Dermis blood vessel endothelial cell (primary cell): ENCODE measurements at regions not wholly inside any gene's neighbourhood (a gene's known extent, or its start where the extent isn't known, plus 50 kb on each side); places are given as distances from the start of the nearest gene placed in this dataset.
"Not testable (repeated sequence)": the region's sequence is repeated elsewhere in the genome, so short reads cannot be mapped to it uniquely, and the experiment has no call there.

Experiments used
- DNase-seq: peaks from one replicate; pipeline ENCODE4 v3.0.0; 2010

DNA sequence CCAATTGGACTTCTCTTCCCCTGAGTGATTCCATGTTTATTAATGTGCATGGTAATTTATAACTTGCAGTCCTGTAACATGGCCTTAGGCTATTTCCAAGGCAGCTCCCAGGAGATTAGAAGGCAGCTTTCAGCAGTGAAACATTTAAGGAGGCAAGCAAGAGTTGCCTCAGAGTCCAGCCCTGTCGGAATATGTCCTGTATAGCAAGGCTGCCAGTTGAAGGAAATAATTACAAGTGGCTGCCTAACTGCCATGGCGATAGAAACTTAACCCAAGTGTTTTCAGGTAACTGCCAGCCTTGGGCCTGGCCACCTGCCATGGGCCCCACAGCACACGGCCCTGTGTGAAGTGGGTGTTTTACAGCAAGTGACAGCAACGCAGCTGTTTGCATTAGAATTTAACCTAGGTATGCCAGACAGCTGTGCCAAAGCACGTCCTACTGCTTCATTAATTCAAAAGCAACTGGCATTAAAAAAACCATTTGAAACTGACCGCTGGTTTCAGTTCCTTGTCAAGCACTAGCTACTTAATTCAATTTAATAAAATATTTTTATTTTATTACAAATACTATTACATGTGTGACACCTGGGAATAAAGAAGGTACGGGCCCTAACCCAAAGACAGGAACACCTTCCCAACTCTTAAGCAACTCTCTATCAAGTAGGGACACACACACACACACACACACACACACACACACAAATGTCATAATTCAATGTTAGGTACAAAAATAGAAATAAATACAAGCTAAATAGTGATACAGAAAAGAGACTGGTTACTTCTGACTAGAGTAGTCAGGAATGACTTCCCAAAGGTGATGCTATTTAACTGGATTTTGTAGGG lies 151.8 kb upstream of the HEY2 start:
- DNase-seq, result no peak

DNA sequence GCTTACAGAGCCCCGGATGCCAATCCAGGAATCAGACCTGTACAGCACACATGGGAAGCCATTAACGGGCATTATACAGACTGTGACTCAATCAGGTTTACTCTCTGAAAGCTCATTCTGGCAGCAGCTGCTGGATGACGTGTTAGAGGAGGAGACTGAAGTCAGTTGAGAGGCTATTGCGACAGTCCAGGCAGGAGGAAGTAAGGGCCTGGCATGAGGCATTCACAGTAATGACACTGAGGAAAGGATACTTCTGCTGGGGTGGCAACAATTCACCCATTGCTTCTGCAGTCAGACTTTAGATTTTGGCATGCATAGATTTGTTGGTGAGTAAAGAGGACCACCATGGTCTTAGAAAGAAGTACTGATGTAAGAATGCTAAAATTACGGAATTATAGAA lies 151.0 kb upstream of the HEY2 start:
- no peak for DNase-seq

DNA sequence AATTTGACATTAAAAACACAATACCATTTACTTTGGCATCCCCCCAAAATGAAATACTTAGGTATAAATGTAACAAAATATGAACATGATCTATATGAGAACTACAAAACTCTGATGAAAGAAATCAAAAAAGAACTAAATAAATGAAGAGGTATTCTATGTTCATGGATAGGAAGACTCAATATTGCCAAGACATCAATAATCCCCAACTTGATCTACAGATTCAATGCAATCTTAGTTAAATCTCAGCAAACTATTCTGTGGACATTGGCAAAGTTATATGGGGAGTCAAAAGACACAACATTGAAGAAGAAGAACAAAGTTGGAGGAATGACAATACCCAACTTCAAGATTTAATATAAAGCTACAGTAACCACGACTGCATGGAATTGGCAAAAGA lies 145.2 kb upstream of the HEY2 start:
- DNase-seq, result no peak

DNA sequence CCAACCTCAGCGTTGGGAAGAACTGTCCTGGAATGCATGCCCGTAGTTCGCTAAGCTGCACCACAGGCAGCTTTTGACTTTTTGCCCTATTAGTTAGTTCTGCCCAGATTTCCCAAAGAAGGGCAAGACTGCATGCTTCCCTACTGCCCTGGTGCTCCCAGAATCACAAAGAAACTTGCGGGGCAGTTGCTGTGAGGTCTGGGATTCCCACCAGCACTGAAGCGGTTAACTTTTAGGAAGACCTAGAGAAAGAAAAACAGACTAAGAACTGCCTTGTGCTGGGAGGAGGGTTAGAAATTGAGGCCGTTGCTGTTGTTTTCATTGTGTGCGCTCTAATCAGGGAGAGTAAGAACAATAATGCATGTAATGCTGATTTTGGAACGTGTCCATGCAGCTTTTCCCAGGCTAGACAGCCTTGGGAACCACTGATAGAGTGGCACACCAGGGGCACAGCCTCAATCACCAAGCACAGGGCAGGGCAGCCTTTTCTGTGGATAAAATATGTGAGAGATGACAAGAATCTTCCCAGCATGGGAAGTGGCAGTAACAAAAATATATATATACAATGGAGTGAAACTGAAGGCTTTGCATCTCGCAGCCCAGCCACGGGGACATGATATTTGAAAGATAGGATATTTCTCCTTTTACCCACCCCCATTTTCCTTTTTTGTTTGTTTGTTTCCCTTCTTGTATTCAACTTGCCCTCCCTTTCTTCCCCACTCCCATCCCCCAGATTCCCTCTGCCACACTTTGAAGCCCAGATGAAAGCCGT lies 137.7 kb upstream of the HEY2 start:
- DNase-seq, result peak; percentile 88

DNA sequence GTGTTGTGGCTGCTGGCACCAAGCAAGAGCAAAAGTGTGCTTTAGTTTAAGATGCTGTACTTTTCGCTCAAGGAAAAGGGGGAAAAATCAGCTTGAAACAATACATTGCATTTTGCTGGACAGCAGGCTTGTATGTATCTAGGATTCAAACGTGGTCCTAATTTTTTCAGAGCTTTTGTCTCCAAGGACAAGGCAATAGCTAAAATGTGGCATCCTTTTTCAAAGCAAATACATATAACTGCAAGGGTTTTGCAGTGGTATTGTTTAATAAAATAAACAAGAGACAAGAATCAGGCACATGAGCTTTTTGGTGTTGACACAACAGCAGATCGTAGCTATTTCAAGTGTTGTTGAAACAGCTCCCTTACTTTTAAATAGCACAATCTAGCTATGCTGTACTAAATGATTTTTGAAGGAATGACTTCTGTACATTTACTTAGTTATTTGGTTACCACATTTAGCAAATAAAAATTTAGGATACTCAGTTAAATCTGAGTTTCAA lies 137.0 kb upstream of the HEY2 start:
- DNase-seq, result no peak

DNA sequence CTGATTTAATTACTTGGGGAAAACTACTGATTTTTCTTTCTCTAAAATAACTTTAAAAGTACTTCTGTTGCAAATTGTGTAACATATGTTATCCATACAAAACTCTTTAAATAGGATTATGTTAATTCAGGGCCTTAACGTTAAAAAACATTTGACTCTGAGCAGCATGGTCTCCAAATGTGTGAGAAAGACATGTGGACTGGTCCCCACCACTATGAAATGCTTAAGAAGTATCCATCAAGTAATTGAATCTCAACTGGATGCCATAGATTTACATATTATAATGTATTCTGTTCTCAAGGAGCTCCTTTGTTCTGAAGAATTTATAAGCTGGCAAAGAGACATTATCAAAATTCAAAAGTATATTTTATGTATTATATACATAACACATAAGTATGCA lies 130.8 kb upstream of the HEY2 start:
- no peak for DNase-seq

DNA sequence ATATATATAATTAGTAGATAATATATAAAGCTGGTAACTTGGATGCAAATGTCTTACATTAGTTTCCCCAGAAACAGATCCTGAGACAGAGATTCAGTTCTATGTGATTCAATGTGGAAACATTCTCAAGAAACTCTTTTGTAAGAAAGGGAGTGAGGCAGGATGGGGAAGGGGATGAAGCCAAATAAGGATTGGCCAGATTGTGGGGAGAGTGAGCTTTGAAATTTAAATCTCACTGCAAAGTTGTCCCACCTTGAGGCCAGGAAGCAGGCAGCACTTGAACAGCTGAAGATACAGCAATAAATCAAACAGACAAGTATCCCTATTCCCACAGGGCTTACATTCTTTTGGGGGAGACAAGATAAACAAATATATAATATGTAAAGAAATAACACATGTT lies 126.3 kb upstream of the HEY2 start:
- DNase-seq, result no peak

DNA sequence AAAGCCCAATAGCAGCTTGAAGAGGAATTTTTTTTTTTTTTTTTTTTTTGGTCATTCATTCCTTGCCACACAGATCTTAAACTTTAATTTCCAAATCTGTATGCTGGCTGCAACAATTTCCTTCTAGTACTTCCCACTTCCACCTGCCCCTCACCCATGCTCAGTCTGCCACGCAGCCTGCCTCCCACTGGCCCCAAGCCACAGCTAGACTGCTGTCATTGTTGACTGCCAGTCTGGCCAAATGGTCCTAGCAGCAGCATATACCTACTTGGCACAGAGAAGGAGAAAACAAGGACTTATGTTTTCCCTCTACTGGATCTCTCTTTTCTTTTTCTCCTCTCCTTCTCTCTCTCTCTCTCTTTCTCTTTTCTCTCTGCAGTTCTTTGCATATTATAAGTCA lies 118.3 kb upstream of the HEY2 start:
- no peak for DNase-seq

DNA sequence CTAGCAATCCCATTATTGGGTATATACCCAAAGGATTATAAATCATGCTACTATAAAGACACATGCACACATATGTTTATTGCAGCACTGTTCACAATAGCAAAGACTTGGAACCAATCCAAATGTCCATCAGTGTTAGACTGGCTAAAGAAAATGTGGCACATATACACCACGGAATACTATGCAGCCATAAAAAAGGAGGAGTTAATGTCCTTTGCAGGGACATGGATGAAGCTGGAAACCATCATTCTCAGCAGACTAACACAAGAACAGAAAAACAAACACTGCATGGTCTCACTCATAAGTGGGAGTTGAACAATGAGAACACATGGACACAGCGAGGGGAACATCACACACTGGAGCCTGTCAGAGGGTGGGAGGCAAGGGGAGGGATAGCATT lies 113.4 kb upstream of the HEY2 start:
- not testable (repeated sequence) for DNase-seq

DNA sequence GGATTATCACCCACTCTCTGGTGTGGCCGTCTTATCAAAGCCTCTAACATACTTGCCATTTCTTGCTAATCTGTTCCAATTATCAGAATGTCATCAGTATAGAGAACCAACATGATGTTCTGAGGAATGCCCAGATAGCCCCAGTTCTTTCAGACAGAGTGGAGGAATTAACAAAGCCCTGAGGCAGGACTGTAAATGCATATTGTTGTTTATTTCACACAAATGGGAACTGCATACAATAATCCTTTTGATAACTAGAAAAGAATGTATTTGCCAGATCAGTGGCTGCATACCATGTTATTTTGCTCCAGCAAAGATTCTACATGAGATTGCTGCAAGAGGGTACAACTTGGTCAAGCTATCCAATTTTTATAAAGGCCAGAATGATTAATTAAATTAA lies 112.8 kb upstream of the HEY2 start:
- no peak for DNase-seq

DNA sequence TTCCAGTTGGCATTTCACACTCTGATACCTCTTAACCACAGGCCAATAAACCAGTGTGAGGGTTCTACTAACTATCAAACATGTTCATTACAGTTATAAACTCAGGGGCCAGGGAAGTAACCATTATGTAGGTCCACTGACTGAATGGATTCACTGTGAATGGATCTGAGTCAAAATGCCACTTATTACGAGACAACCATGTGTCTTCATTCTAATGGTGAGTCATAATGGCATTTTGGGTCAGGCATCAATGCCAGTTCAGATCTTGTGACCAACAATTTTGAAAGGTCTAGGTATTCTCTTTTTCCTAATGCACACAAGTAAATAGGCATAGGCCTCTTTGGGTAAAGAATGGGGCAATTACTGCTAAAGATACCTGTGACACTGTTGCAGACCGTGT lies 112.2 kb upstream of the HEY2 start:
- DNase-seq, result no peak

DNA sequence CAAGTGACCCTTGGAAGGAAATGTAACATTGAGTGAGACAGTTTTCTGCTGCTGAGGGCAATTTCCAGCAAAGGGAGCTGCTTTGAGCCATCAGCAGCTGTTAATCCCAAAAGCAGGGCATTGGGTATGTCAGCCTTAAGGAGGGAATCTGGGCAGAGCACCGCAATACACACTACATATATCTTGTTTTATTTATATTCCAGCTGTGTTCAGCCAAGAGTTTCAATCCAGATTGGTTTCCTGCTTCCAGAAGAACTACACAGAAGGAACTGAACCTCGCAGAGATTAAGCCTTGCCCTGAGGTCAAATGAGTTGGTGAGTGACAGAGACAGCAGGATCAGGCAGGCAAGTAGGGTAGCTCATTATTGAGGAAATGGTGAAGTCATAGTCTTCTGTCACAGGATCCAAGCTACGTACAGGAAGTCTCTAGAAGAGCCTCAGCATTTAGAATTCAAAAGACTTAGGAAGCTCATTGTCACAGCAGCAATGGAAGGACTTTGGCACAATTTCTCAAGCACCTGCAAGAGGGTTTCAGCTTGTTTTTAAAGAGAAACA lies 109.9 kb upstream of the HEY2 start:
- DNase-seq, result peak; percentile 83

DNA sequence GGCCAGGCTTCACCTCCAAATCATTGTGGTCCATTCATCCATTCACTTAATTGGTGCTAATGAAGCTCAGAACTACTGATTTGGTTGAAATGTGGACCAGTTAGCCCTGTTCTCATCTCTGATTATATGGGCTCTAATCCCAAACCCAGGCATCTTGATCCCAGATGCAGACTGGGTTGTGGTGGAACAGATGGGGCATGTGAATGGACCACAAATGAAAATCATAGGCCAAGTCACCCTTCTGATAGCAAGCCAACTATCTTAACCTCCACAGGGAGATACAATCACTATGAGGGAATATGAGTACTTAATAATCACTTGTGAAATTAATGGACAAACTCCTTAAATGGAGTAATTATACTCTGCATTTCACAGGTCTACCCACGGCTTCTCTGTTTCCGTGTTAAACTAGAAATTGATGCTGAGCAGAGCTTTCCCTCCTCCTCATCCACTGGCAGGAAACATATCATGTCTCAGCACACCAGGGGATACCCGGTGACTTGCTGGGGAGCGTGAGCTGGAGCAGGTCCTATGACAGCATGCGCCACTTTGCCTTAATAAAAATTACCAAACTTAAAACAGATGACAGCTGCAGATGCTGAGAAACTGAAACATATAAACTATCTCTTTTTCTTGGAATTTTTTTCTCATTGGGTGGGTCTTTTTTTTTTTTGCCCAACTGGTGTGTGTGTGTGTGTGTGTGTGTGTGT lies 108.8 kb upstream of the HEY2 start:
- no peak for DNase-seq

DNA sequence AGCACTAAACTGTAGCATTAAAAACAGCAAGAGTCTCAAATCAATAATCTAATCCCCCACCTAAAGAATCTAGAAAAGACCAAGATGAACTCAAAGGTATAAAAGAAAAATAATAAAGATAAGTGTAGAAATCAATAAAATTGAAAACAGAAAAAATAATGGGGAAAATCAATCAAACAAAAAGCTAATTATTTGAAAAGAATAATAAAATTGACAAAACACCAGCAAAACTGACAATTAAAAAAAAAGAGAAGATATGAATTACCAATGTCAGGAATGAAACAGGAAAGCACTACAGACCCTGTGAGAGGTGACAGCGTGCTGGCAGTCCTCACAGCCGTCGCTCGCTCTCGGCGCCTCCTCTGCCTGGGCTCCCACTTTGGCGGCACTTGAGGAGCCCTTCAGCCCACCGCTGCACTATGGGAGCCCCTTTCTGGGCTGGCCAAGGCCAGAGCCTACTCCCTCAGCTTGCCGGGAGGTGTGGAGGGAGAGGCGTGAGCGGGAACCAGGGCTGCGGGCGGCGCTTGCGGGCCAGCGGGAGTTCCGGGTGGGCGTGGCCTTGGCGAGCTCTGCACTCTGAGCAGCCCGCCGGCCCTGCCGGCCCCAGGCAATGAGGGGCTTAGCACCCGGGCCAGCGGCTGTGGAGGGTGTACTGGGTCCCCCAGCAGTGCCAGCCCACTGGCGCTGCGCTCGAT lies 105.3 kb upstream of the HEY2 start:
- DNase-seq, result not testable (repeated sequence)

DNA sequence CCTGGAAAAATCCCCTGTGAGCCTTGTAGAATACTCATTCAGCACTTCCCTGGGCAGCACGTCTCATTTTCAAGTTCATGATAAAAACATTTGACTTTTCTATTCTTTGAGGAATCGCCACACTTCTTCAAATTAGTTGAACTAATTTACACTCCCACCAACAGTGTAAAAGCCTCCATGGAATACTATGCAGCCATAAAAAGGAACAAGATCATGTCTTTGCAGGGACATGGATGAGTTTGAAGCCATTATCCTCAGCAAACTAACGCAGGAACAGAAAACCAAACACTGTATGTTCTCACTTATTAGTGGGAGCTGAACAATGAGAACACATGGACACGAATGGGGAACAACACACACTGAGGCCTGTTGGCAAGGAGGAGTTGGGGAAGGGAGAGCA lies 102.0 kb upstream of the HEY2 start:
- no peak for DNase-seq

DNA sequence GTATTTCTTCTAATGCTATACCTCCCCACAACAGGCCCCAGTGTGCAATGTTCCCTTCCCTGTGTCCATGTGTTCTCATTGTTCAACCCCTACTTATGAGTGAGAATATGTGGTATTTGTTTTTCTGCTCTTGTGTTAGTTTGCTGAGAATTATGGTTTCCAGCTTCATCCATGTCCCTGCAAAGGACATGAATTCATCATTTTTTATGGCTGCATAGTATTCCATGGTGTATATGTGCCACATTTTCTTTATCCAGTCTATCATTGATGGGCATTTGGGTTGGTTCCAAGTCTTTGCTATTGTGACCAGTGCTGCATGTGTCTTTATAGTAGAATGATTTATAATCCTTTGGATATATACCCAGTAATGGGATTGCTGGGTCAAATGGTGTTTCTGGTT lies 95.7 kb upstream of the HEY2 start:
- not testable (repeated sequence) for DNase-seq

DNA sequence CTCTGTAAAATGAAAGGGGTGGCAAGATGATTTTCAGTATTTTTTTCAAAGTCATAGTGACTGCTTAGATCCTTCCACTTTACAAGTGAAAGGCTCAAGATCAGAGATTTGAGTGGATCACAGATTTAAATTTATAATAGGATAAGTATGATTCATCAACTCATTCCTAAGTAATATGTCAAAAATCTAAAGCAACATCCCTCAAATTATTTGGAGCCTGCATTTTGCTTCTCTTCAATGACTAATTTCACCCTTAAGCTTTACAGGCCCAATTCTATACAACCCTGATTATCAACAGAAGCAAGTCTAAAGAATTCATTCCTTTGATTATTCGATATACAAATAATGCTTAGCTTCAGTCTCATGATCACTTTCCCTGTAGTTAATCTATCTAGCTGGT lies 93.9 kb upstream of the HEY2 start:
- no peak for DNase-seq

DNA sequence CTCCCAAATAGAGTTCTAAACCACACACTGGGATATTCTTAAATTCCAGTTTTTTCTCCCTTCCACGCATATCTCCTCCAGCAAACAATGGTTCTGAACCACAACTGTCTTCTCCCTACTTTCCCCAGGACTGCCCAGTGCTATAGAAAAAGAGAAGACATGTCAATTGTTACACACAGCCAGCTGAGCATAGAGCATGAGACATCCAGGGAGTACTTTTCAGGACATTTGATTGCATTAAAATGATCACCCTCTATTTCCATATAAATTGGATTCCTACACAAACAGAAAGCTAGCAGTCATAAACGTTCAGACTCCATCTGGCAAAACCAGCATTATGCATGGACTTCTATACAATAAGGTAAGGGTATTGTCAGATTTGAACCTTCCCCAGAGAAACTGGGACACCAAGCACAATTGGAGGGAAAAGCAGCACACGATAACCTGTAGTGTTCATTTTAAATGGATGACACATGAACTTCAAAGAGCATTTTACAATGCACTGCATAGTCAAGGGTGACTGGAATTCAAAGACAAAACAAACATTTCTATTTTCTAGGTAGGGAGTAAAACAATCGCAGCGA lies 93.1 kb upstream of the HEY2 start:
- no peak for DNase-seq

DNA sequence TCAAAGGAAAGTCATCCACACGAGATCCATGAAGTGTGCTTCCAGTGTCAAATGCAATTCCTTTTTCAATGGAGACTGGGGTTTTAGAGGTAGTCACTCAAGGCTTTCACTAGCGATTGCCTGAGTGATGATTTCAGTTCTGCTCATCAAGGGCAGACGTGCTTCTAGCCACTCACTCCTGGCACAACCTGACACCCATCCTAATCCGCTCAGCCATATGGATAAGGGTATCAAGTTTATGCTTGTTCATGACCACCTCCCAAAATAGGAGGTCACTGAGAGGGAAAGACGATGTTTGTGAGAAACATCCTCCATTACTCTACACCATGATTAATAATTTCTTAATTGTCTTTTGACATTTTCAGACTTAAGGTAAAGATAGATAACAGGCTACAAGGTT lies 91.3 kb upstream of the HEY2 start:
- no peak for DNase-seq

DNA sequence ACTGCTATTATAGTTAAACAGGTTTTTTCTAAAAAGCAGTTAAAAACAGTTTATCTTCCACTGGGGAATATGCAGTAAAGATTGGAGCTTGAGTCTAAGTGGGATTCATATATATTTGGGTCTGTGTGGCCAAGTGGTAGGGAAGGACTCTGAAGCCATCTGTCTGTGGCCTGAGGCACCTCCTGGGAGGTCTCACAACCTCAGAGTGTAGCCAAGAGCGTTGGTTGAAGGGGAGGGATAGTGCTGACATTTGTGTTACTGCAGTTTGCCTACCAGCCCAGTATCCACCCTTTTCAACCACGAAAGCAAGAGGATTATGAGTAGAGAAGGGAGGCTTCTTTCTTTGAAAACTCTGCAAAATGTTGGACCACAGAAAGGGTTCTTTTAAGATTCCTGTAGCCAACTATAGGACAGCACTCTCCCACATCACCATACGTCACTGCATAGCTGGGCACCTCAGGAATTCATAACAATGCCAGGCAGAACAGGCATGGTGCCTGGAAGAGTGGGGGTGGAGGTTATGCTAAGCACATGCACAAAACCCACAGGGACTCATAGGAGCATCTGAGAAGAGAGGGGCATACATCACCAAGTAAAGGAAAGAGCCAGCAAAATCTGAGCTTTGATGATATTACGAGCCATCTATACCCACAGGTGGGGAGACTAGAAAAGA lies 90.5 kb upstream of the HEY2 start:
- no peak for DNase-seq

DNA sequence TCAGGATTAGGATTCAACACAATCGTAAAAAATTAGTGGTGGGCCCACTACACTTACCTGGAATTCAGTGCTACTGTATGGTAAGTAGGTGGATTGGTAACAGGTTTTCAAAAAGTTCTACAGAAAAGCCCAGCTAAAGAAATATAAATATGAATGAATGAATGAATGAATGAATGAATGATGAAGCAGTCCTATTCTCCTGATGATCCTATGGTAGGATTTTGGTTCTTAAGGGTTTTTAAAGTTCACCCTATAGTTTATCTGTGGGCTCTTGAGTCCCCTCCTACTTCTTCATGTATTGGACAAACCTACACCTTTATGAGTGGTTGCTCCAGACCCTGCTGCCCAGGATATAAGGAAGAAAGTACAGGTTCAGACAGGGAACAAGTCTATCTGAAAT lies 89.5 kb upstream of the HEY2 start:
- no peak for DNase-seq

DNA sequence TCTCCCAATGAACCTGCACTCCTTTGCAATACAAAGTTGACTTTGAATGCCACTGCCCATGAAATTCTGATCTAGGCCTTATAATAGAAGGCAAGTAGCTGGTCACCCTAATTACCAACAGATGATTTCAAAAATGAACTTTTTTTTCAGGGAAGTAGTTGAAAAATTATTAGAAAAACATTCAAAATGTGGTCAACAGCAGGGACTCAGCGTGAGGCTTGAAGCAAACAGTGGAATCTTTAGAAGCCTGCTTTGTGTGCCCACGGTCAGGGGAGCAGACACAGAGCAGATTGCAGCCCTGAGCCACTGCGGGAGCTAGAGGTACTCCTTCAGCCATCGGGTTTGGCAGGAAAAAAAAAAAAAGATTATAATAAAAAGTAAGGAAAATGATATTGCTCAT lies 87.1 kb upstream of the HEY2 start:
- no peak for DNase-seq
